SU-DHL-6 (cell line): ENCODE measurements at regions not wholly inside any gene's neighbourhood (a gene's known extent, or its start where the extent isn't known, plus 50 kb on each side); places are given as distances from the start of the nearest gene placed in this dataset.

Experiments
- EZH2phosphoT487 ChIP-seq: fragments of 200-600 bp; sonication (generic), shearing (Covaris generic); conservative IDR thresholded peaks from 2 replicates; pipeline ENCODE4 v1.6.1; 2018; ENCODE audit warnings: mild to moderate bottlenecking, antibody characterized with exemption, low read length, moderate library complexity, mixed read lengths
- TF ChIP-seq, protein P1 (sequence below): fragments of 200-600 bp; sonication (generic); IDR thresholded peaks from one replicate; pipeline ENCODE4 v1.5.1; 2017; ENCODE audit warnings: antibody characterized with exemption, mild to moderate bottlenecking, low read length, moderate library complexity; ENCODE audit not compliant: insufficient read depth, poor library complexity, severe bottlenecking

GRCh38 chr21:35475762-35476161 lies 426.7 kb upstream of the RUNX1 start:
- TF ChIP-seq, protein P1, sequence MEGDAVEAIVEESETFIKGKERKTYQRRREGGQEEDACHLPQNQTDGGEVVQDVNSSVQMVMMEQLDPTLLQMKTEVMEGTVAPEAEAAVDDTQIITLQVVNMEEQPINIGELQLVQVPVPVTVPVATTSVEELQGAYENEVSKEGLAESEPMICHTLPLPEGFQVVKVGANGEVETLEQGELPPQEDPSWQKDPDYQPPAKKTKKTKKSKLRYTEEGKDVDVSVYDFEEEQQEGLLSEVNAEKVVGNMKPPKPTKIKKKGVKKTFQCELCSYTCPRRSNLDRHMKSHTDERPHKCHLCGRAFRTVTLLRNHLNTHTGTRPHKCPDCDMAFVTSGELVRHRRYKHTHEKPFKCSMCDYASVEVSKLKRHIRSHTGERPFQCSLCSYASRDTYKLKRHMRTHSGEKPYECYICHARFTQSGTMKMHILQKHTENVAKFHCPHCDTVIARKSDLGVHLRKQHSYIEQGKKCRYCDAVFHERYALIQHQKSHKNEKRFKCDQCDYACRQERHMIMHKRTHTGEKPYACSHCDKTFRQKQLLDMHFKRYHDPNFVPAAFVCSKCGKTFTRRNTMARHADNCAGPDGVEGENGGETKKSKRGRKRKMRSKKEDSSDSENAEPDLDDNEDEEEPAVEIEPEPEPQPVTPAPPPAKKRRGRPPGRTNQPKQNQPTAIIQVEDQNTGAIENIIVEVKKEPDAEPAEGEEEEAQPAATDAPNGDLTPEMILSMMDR = no peak
- TF ChIP-seq EZH2phosphoT487 = no peak
